ENCODE measurements at regions not wholly inside any gene's neighbourhood (a gene's known extent, or its start where the extent isn't known, plus 50 kb on each side); places are given as distances from the start of the nearest gene placed in this dataset.

- no peak for DNase-seq (ENCODE audit: low spot score)
These were observed 326.7 kb downstream of the ATP23 start for GRCh38 chr12:58268069-58268468.

- DNase-seq (ENCODE audit: low spot score) = no peak
These were observed 328.1 kb downstream of the ATP23 start for GRCh38 chr12:58269476-58269875.

- DNase-seq (ENCODE audit: low spot score) = no peak
These were observed 329.8 kb downstream of the ATP23 start for GRCh38 chr12:58270966-58271705.

GRCh38 chr12:58272461-58272860, 331.1 kb downstream of the ATP23 start:
- DNase-seq (ENCODE audit: low spot score) = no peak

- DNase-seq (ENCODE audit: low spot score) = no peak
These were observed 335.9 kb downstream of the ATP23 start for GRCh38 chr12:58277231-58277630.

- no peak for DNase-seq (ENCODE audit: low spot score)
These were observed 342.2 kb downstream of the ATP23 start for GRCh38 chr12:58283553-58283952.

- DNase-seq (ENCODE audit: low spot score) = no peak
These were observed 344.2 kb downstream of the ATP23 start for GRCh38 chr12:58285551-58285950.

- no peak for DNase-seq (ENCODE audit: low spot score)
These were observed 345.0 kb downstream of the ATP23 start for GRCh38 chr12:58286353-58286752.

GRCh38 chr12:58288190-58288589, 346.8 kb downstream of the ATP23 start:
- no peak for DNase-seq (ENCODE audit: low spot score)

- no peak for DNase-seq (ENCODE audit: low spot score)
These were observed 349.7 kb downstream of the ATP23 start for GRCh38 chr12:58291106-58291505.

GRCh38 chr12:58293308-58293982, 352.1 kb downstream of the ATP23 start:
- DNase-seq (ENCODE audit: low spot score) = no peak

- no peak for DNase-seq (ENCODE audit: low spot score)
These were observed 353.9 kb downstream of the ATP23 start for GRCh38 chr12:58295268-58295667.

GRCh38 chr12:58296863-58297262, 355.5 kb downstream of the ATP23 start:
- DNase-seq (ENCODE audit: low spot score) = no peak

- DNase-seq (ENCODE audit: low spot score) = no peak
These were observed 357.4 kb downstream of the ATP23 start for GRCh38 chr12:58298803-58299202.

- no peak for DNase-seq (ENCODE audit: low spot score)
These were observed 358.0 kb downstream of the ATP23 start for GRCh38 chr12:58299371-58299770.

- DNase-seq (ENCODE audit: low spot score) = no peak
These were observed 359.8 kb downstream of the ATP23 start for GRCh38 chr12:58301038-58301729.

GRCh38 chr12:58301730-58302122, 360.4 kb downstream of the ATP23 start:
- no peak for DNase-seq (ENCODE audit: low spot score)

GRCh38 chr12:58302487-58303011, 361.2 kb downstream of the ATP23 start:
- no peak for DNase-seq (ENCODE audit: low spot score)

- no peak for DNase-seq (ENCODE audit: low spot score)
These were observed 365.1 kb downstream of the ATP23 start for GRCh38 chr12:58306266-58307000.

GRCh38 chr12:58309806-58310205, 368.4 kb downstream of the ATP23 start:
- no peak for DNase-seq (ENCODE audit: low spot score)

- DNase-seq (ENCODE audit: low spot score) = no peak
These were observed 369.0 kb downstream of the ATP23 start for GRCh38 chr12:58310368-58310767.

Data from RKO (cell line).